ENCODE measurements at regions not wholly inside any gene's neighbourhood (a gene's known extent, or its start where the extent isn't known, plus 50 kb on each side); places are given as distances from the start of the nearest gene placed in this dataset.

GRCh38 chr9:111212874-111213273 lies 117.2 kb downstream of the OR2K2 start:
- Histone ChIP-seq H3K4me3 (no peak overlapping the region), H3K27ac (no peak overlapping the region), H3K36me3 (no peaks in the 10 kb centered on the region), H3K9me3 (no peaks in the 10 kb centered on the region), H3K4me1 (no peaks in the 10 kb centered on the region), H3K27me3 (no peaks in the 10 kb centered on the region)
- TF ChIP-seq EP300 (IDR thresholded peaks at IDR 0.05; ENCODE audit: low read depth) (no peak), POLR2AphosphoS5 (IDR thresholded peaks at IDR 0.05) (no peak), POLR2A (IDR thresholded peaks at IDR 0.05) (no peak)
- TF ChIP-seq, protein P1, sequence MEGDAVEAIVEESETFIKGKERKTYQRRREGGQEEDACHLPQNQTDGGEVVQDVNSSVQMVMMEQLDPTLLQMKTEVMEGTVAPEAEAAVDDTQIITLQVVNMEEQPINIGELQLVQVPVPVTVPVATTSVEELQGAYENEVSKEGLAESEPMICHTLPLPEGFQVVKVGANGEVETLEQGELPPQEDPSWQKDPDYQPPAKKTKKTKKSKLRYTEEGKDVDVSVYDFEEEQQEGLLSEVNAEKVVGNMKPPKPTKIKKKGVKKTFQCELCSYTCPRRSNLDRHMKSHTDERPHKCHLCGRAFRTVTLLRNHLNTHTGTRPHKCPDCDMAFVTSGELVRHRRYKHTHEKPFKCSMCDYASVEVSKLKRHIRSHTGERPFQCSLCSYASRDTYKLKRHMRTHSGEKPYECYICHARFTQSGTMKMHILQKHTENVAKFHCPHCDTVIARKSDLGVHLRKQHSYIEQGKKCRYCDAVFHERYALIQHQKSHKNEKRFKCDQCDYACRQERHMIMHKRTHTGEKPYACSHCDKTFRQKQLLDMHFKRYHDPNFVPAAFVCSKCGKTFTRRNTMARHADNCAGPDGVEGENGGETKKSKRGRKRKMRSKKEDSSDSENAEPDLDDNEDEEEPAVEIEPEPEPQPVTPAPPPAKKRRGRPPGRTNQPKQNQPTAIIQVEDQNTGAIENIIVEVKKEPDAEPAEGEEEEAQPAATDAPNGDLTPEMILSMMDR (IDR thresholded peaks at IDR 0.05): no peak
- no peak for DNase-seq
- WGBS, 2 donors (ENCODE audit: low coverage in 1 of 2): 87 to 93% methylated on average over 6 of the region's 6 CpGs
- intact Hi-C loops (cut with DNase I; ENCODE audit: low total_unique reads) (no loop called here), in situ Hi-C loops (cut with MboI; ENCODE audit: low pct_ligation_motif_present in 1 of 4, low pct_unique_long_range_greater_than_20kb in 1 of 4, low sequenced_read_pairs in 3 of 4) (no loop called here)

GRCh38 chr9:111198936-111199335 lies 131.1 kb downstream of the OR2K2 start:
- Histone ChIP-seq H3K36me3 (no peaks in the 10 kb centered on the region), H3K9me3 (no peaks in the 10 kb centered on the region), H3K27ac (no peak overlapping the region), H3K27me3 (no peaks in the 10 kb centered on the region), H3K4me3 (no peak overlapping the region), H3K4me1 (no peaks in the 10 kb centered on the region)
- DNase-seq: no peak
- TF ChIP-seq EP300 (IDR thresholded peaks at IDR 0.05; ENCODE audit: low read depth): no peak
- TF ChIP-seq, protein P1 (IDR thresholded peaks at IDR 0.05): no peak
- no peak for TF ChIP-seq POLR2AphosphoS5 (IDR thresholded peaks at IDR 0.05)
- intact Hi-C loops (cut with DNase I; ENCODE audit: low total_unique reads) (no loop called here), in situ Hi-C loops (cut with MboI; ENCODE audit: low pct_ligation_motif_present in 1 of 4, low pct_unique_long_range_greater_than_20kb in 1 of 4, low sequenced_read_pairs in 3 of 4) (no loop called here)

DNA sequence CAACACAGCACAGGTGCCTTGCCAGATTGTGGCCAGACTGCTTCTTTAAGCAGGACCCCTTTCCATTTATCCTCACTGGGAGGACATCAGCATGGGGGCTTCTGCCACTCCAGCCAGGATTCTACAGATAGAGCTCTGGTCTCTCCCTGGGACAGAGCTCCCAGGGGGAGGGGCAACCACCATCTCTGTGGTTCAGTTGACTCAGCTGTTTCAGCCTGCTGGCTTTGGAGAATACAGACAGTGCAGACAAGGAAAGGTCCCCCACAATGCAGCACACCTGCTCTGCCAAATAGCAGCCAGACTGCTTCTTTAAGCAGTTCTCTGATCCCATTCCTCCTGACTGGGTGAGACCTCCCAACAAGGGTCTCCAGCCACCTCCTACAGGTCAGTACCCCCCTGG lies 132.8 kb downstream of the OR2K2 start:
- Histone ChIP-seq H3K9me3 (no peaks in the 10 kb centered on the region), H3K4me1 (no peaks in the 10 kb centered on the region), H3K36me3 (no peaks in the 10 kb centered on the region), H3K27me3 (no peaks in the 10 kb centered on the region), H3K27ac (no peak overlapping the region), H3K4me3 (no peak overlapping the region)
- intact Hi-C loops (cut with DNase I; ENCODE audit: low total_unique reads) (no loop called here), in situ Hi-C loops (cut with MboI; ENCODE audit: low pct_ligation_motif_present in 1 of 4, low pct_unique_long_range_greater_than_20kb in 1 of 4, low sequenced_read_pairs in 3 of 4) (no loop called here)
- no peak for DNase-seq
- TF ChIP-seq EP300 (IDR thresholded peaks at IDR 0.05; ENCODE audit: low read depth) (no peak), POLR2AphosphoS5 (IDR thresholded peaks at IDR 0.05) (no peak), POLR2A (IDR thresholded peaks at IDR 0.05) (no peak)
- TF ChIP-seq, protein P1 (IDR thresholded peaks at IDR 0.05): no peak

GRCh38 chr9:111195766-111196165 lies 134.3 kb downstream of the OR2K2 start:
- intact Hi-C loops (cut with DNase I; ENCODE audit: low total_unique reads) (no loop called here), in situ Hi-C loops (cut with MboI; ENCODE audit: low pct_ligation_motif_present in 1 of 4, low pct_unique_long_range_greater_than_20kb in 1 of 4, low sequenced_read_pairs in 3 of 4) (no loop called here)
- Histone ChIP-seq H3K36me3 (no peaks in the 10 kb centered on the region), H3K27me3 (no peaks in the 10 kb centered on the region), H3K27ac (no peak overlapping the region), H3K9me3 (no peaks in the 10 kb centered on the region), H3K4me1 (no peaks in the 10 kb centered on the region), H3K4me3 (no peak overlapping the region)
- TF ChIP-seq POLR2A (IDR thresholded peaks at IDR 0.05): no peak
- TF ChIP-seq, protein P1 (IDR thresholded peaks at IDR 0.05): no peak
- no peak for TF ChIP-seq POLR2AphosphoS5 (IDR thresholded peaks at IDR 0.05)
- no peak for TF ChIP-seq EP300 (IDR thresholded peaks at IDR 0.05; ENCODE audit: low read depth)
- 76 to 78% methylated on average over 2 to 4 of the region's 4 CpGs for WGBS, 2 donors (ENCODE audit: low coverage in 1 of 2)
- DNase-seq: no peak

All from transverse colon (tissue), 4 donors.